DND-41 (cell line): ENCODE measurements at regions not wholly inside any gene's neighbourhood (a gene's known extent, or its start where the extent isn't known, plus 50 kb on each side); places are given as distances from the start of the nearest gene placed in this dataset.

Experiments
- ATAC-seq: fragments of 200-7000 bp; cut with Tn5 transposase; 3 replicates; pipeline ENCODE4 v1.9.1; 2021; ENCODE audit warnings: low read depth; ENCODE audit not compliant: insufficient read depth
- DNase-seq: peaks from one replicate; pipeline ENCODE4 v3.0.0-alpha.2; 2020
- H2AFZ ChIP-seq: 2 replicates; pipeline ENCODE4 v1.6.0; 2012; ENCODE audit warnings: low read depth, low read length
- H3K27ac ChIP-seq: 2 replicates; pipeline ENCODE4 v1.5.1; 2012; ENCODE audit warnings: low read length, inconsistent platforms
- H3K27me3 ChIP-seq: fragments of 200-600 bp; sonication (generic); 2 replicates; pipeline ENCODE4 v1.6.0; 2012; ENCODE audit warnings: low read length, mild to moderate bottlenecking, inconsistent platforms; ENCODE audit not compliant: insufficient read depth, poor library complexity
- H3K36me3 ChIP-seq: 2 replicates; pipeline ENCODE4 v1.5.1; 2012; ENCODE audit warnings: low read length, inconsistent platforms; ENCODE audit not compliant: insufficient read depth
- H3K4me1 ChIP-seq: 2 replicates; pipeline ENCODE4 v1.5.1; 2012; ENCODE audit warnings: mild to moderate bottlenecking, low read length; ENCODE audit not compliant: insufficient read depth
- H3K4me2 ChIP-seq: 2 replicates; pipeline ENCODE4 v1.6.0; 2012; ENCODE audit warnings: mild to moderate bottlenecking, moderate library complexity, low read length, inconsistent platforms; ENCODE audit not compliant: insufficient read depth
- H3K4me3 ChIP-seq, 2 experiments: fragments of 200-600 bp in 1 of 2; shearing (Covaris generic) in 1 of 2; 2 replicates each; pipeline ENCODE4 v1.5.1; 2012 to 2016; ENCODE audit warnings: inconsistent platforms in 2 of 2, low read length in 2 of 2, mild to moderate bottlenecking in 2 of 2, low read depth in 1 of 2, moderate library complexity in 1 of 2
- H3K79me2 ChIP-seq: 2 replicates; pipeline ENCODE4 v1.6.0; 2012; ENCODE audit warnings: low read length, inconsistent platforms; ENCODE audit not compliant: insufficient read depth
- H3K9ac ChIP-seq: 2 replicates; pipeline ENCODE4 v1.6.0; 2012; ENCODE audit warnings: low read depth, mild to moderate bottlenecking, inconsistent platforms, low read length, moderate library complexity
- H3K9me3 ChIP-seq: 2 replicates; pipeline ENCODE4 v1.5.1; 2012; ENCODE audit warnings: low read length, moderate library complexity, mild to moderate bottlenecking, inconsistent platforms; ENCODE audit not compliant: insufficient read depth, severe bottlenecking
- H4K20me1 ChIP-seq: 2 replicates; pipeline ENCODE4 v1.6.0; 2012; ENCODE audit warnings: low read length; ENCODE audit not compliant: insufficient read depth
- CTCF ChIP-seq: IDR thresholded peaks from 2 replicates; pipeline ENCODE4 v1.5.1; 2012; ENCODE audit warnings: borderline replicate concordance, low read length, moderate library complexity, mild to moderate bottlenecking; ENCODE audit not compliant: poor library complexity, severe bottlenecking; ENCODE audit errors: extremely low read depth
- EZH2 ChIP-seq: IDR thresholded peaks from 3 replicates; pipeline ENCODE4 v1.6.1; 2012; ENCODE audit warnings: borderline replicate concordance, low read depth, mild to moderate bottlenecking, moderate library complexity, low read length, inconsistent platforms; ENCODE audit not compliant: severe bottlenecking

- no peaks in the 10 kb centered on the region for H3K4me1 ChIP-seq
- H3K4me2 ChIP-seq: no peak overlapping the region
- no peak overlapping the region for H2AFZ ChIP-seq
- no peaks in the 10 kb centered on the region for H3K27me3 ChIP-seq
- no peaks in the 10 kb centered on the region for H4K20me1 ChIP-seq
- TF ChIP-seq EZH2 (no peak), CTCF (no peak)
- ATAC-seq (no peak), DNase-seq (no peak)
- no peak overlapping the region for H3K27ac ChIP-seq
- no peak overlapping the region for H3K4me3 ChIP-seq
- H3K79me2 ChIP-seq: no peaks in the 10 kb centered on the region
- H3K9ac ChIP-seq: no peak overlapping the region
- no peaks in the 10 kb centered on the region for H3K9me3 ChIP-seq
- H3K36me3 ChIP-seq: no peaks in the 10 kb centered on the region
Measured at GRCh38 chr18:41145516-41145915, 809.5 kb upstream of the PIK3C3 start.

GRCh38 chr18:41144441-41144840 lies 810.6 kb upstream of the PIK3C3 start:
- no peak overlapping the region for H2AFZ ChIP-seq

GRCh38 chr18:41140506-41140905 lies 814.5 kb upstream of the PIK3C3 start:
- Histone ChIP-seq H3K9me3 (no peaks in the 10 kb centered on the region), H3K4me1 (no peaks in the 10 kb centered on the region), H3K4me3 (no peak overlapping the region), H4K20me1 (no peaks in the 10 kb centered on the region), H3K27me3 (no peaks in the 10 kb centered on the region), H3K36me3 (no peaks in the 10 kb centered on the region), H3K4me2 (no peak overlapping the region), H3K79me2 (no peaks in the 10 kb centered on the region), H3K9ac (no peak overlapping the region), H3K27ac (no peak overlapping the region), H2AFZ (no peak overlapping the region)
- TF ChIP-seq CTCF: no peak
- TF ChIP-seq EZH2: no peak
- DNase-seq (no peak), ATAC-seq (no peak)

More at GRCh38 chr18:41144441-41144840, 810.6 kb upstream of the PIK3C3 start:
- ATAC-seq (no peak), DNase-seq (no peak)
- Histone ChIP-seq H3K9ac (no peak overlapping the region), H3K27me3 (no peaks in the 10 kb centered on the region), H3K4me3 (no peak overlapping the region), H3K79me2 (no peaks in the 10 kb centered on the region), H3K36me3 (no peaks in the 10 kb centered on the region), H3K27ac (no peak overlapping the region), H3K4me1 (no peaks in the 10 kb centered on the region), H4K20me1 (no peaks in the 10 kb centered on the region), H3K4me2 (no peak overlapping the region), H3K9me3 (no peaks in the 10 kb centered on the region)
- TF ChIP-seq EZH2 (no peak), CTCF (no peak)

- Histone ChIP-seq H3K79me2 (no peaks in the 10 kb centered on the region), H3K9ac (no peak overlapping the region), H3K4me1 (no peaks in the 10 kb centered on the region), H4K20me1 (no peaks in the 10 kb centered on the region), H3K9me3 (no peaks in the 10 kb centered on the region), H3K36me3 (no peaks in the 10 kb centered on the region), H3K4me2 (no peak overlapping the region), H2AFZ (no peak overlapping the region), H3K27me3 (no peaks in the 10 kb centered on the region), H3K27ac (no peak overlapping the region), H3K4me3 (no peak overlapping the region)
- TF ChIP-seq EZH2 (no peak), CTCF (no peak)
- ATAC-seq: no peak
- DNase-seq: no peak
Measured at GRCh38 chr18:41135146-41135545, 819.9 kb upstream of the PIK3C3 start.
